ENCODE measurements at regions not wholly inside any gene's neighbourhood (a gene's known extent, or its start where the extent isn't known, plus 50 kb on each side); places are given as distances from the start of the nearest gene placed in this dataset.

DNA sequence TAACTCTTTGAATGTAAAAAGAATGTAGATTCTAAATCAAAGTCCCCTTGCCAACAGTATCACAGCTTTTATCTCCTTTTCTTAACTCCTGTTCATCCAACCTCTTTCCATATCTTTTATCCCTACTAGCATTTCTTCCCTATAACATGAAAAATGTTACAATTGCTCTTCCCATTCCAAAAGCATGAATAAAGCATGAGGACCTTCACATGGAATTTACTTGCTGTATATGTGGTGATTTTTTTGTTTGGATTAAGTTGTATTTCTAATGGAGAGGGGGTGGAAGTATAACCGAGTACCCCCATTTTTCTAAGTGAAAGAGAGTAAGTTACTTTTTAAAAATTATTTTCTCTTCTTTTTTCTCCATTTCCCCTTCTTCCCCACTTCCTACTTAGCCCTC, 94.9 kb upstream of the RBBP8 start:
- no peak for DNase-seq (ENCODE audit: insufficient read length, low spot score)
- FAIRE-seq = peak; percentile 55

- DNase-seq (ENCODE audit: insufficient read length, low spot score) = no peak
- peak; percentile 90 for FAIRE-seq
Measured at GRCh38 chr18:22838639-22839277, 94.4 kb upstream of the RBBP8 start.

- DNase-seq (ENCODE audit: insufficient read length, low spot score) (no peak), FAIRE-seq (no peak)
Measured at GRCh38 chr18:22839340-22839821, 93.7 kb upstream of the RBBP8 start.

DNA sequence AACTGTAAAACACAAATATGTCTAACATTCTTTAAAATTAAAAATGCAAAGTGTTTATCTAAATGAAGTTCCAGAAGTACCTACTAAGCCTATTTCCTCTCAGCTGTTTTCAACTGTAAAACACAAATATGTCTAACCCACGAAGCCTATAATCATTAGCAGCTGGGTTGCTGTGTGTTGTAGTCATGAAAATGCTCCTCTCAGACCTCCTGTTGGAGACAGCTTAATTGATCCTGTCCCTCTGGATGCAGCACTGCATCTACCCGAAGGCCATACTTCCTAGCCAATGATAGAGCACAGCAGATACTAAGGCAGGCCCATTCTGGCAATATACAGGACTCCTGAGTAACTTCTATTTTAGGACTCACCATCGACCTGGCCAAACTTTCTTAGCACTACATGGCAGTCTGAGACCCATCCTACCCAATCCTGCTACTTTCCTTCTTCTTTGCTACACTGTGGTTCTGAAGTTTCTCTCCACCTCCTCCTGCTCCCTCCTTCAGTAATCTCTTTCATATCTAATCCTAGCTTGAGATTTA, 92.5 kb upstream of the RBBP8 start:
- no peak for DNase-seq (ENCODE audit: insufficient read length, low spot score)
- peak; percentile 4 for FAIRE-seq

DNA sequence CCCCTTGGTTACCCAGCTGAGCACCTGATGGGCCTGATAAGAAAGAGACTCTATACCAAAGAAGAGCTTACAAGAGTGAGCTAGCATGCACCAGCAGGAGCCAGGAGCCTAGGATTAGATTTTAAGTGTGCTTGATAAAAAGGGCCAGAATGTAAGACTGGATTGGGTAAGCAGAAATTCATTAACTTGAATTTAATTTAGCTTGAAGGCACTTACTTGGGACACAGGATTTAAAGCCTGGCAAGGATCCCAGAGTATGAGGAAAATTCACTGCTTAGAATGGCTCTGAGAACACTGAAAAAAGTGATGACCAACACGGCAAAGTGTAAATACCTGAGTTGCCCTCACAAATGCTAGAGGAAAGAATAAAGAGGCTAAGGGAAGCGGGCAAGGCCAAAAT, 91.3 kb upstream of the RBBP8 start:
- no peak for DNase-seq (ENCODE audit: insufficient read length, low spot score)
- FAIRE-seq = no peak

- no peak for DNase-seq (ENCODE audit: insufficient read length, low spot score)
- no peak for FAIRE-seq
Measured at GRCh38 chr18:22844190-22844589, 88.9 kb upstream of the RBBP8 start.

DNA sequence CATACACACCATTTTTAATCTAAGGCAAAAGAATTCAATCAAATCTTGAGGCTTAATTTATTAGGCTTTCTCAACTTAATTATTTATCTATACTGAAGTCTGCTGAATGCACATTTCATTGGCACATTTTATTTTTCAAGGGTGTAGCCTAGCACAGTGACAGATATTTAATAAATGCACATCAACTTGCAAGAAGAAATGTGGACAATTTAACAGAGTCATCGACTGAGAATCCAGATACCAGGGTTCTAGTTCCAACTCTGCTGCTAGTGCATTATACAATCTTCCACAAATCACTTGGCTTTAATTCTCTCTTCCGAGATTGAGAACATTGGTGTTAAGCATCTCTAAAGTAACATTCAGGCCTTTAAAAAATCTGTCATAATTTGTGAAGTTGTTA, 88.5 kb upstream of the RBBP8 start:
- DNase-seq (ENCODE audit: insufficient read length, low spot score) (no peak), FAIRE-seq (no peak)

GRCh38 chr18:22846088-22846683, 86.9 kb upstream of the RBBP8 start:
- FAIRE-seq (peak; percentile 81), DNase-seq (ENCODE audit: insufficient read length, low spot score) (no peak)

- FAIRE-seq (no peak), DNase-seq (ENCODE audit: insufficient read length, low spot score) (no peak)
Measured at GRCh38 chr18:22846697-22847096, 86.4 kb upstream of the RBBP8 start.

GRCh38 chr18:22847392-22847791, 85.7 kb upstream of the RBBP8 start:
- DNase-seq (ENCODE audit: insufficient read length, low spot score) (no peak), FAIRE-seq (no peak)

DNA sequence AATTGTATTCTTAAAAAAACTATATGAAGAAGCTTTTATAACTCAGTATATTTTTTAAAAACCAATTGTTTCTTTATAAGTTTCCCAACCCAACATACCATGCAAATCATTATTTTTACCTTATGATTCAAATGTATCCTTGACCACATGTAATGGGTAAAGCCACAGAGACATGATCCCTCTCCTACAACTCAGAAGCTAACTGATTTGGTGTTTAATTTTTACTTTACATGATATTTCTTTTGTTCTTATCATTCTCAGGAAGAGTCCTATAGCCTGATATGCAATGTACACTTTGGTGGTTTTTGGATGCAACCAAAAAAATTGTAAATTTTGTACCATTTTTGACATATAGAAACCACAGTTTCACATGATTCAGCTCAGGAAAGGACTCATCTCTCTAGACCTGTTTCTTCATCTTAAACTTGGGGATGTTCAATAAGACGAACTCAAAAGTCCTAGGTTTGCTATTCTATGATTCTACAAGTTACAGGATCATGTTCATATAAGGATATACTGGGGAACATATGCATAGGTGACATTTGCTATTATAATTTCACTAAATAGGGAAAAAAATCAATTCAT, 85.2 kb upstream of the RBBP8 start:
- no peak for DNase-seq (ENCODE audit: insufficient read length, low spot score)

DNA sequence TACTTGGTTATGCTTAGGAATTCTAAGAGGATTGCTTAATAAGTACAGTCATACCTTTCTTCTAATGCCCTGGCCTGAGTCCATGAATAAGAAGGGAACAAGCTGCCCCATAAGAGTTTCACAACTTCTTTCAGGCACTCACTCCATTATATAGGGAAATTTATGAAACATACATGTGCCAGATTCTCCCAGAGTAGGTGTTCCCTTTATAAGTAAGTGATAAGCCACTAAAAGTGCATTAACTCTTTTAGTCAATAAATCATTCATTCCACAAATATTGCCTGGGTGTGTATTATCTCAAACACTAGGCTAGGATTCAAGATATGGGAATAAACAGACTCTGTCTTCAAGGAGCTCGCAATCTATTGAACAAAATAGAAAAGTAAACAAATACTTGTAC, 84.5 kb upstream of the RBBP8 start:
- FAIRE-seq (no peak), DNase-seq (ENCODE audit: insufficient read length, low spot score) (no peak)

More for the DNA sequence above, 85.2 kb upstream of the RBBP8 start:
- FAIRE-seq = peak; percentile 48

DNA sequence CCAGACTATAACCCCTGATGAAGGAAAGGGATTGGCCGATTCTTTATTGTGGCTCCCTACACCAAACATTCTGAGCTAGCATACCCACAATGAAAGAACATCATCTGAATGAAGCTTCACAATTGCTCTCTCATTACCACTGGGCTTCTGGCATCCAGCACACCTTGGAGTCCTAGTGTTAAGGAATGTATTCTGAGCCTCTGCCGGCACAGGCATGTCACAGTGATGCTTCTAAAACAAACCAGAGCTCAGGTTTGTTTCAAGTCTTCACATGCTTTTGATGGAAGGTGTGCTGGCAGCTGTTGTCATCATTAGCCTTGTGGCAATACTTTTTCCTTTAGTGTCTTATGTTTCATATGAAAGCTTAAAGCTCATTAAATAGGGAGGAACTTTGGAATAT, 76.3 kb upstream of the RBBP8 start:
- FAIRE-seq = no peak
- DNase-seq (ENCODE audit: insufficient read length, low spot score) = no peak

GRCh38 chr18:22858121-22858520, 75.0 kb upstream of the RBBP8 start:
- no peak for DNase-seq (ENCODE audit: insufficient read length, low spot score)
- no peak for FAIRE-seq

DNA sequence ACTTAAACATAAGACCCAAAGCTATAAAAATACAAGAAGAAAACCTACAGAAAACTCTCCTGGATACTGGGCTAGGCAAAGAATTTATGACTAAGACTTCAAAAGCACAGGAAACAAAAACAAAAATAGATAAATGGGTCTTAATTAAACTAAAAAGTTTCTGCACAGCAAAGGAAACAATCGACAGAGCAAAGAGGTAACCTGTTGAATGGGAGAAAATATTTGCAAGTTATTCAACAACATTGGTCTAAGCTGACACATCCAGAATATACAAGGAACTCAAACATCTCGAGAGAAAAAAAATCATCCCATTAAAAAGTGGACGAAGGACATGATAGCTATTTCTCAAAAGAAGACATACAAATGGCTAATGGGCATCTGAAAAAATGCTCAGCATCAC, 72.3 kb upstream of the RBBP8 start:
- DNase-seq (ENCODE audit: insufficient read length, low spot score) = no peak
- no peak for FAIRE-seq

DNA sequence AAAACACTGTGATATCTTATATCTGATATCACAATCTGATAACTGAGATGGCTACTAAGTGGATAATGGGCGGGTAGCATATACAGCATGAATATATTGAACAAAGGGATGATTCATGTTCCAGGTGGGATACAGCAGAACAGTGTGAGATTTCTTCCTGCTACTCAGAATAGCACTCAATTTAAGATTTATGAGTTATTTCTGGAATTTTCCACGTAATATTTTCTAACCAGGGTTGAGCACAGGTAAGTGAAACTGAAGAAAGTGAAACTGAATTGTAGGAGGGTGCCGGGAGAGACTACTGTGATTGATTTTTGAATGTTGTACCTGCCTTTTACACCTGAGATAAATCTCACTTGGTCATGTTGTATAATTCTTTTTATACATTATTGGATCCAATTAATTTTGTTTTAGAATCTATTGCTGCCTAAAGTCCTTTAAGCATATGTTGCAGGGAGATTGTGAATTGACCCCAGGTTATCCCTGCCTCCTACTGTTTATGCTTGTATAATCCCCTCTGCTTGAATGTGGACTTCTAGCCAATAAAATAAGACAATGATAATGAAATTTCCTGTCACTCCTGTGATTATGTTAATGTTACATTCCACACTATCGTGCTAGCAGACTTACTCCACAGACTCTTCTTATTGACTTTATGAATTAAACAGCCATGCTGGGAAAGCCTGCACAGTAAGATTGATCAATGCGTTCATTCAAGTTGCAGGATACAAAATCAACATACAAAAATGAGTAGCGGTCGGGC, 67.6 kb upstream of the RBBP8 start:
- no peak for FAIRE-seq

DNA sequence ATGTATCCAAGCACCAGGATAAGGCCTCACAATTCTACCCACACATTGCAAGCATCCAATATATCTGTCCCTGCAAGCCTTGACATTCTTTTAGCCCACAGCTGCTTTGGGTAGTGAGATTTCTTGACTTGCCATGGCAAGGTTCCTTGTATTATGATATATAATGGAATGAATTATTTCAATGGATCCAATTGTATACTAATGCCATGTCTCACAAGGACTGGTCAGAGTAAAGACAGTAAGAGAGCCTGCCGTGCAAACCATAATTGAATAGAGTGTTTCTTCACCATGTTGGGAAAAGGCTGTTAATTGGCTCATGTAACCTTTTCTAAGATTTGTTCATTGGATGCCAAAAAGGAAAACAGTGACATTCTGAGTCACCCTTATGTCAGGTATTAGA, 64.3 kb upstream of the RBBP8 start:
- DNase-seq (ENCODE audit: insufficient read length, low spot score) = no peak
- FAIRE-seq = no peak

More for the DNA sequence above, 67.6 kb upstream of the RBBP8 start:
- DNase-seq (ENCODE audit: insufficient read length, low spot score) = no peak

DNA sequence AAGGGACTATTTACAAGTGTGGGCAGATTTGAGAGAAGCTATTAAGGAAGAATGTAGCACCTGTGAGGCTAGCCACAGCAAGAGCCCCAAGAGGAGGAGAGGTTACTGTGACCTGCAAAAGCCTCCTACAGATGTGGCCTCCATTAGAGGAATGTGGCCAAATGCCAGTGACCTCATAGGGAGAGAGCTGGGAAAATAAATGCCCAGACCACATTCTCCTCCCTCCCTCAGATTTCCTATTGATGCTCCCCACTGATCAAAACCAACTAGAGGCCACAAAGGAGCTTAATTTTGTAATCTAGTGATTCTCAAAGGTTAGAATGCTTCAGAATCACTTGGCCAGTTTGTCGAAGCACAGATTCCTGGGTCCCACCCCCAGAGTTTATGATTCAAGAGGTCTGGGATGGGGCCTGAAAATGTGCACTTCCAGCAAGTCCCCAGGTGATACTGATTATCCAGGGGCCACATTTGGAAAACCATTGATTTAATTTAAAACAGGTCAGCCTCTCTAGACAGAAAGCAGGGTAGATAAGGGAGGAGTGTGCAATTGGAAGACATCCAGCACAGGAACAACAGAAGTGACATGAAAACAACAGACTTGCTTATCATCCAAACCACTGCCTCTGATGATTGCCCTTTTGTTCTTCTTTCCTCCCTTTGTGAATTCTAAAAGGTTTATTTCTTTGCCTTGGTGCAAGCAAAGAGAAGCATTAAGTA, 61.2 kb upstream of the RBBP8 start:
- no peak for FAIRE-seq
- DNase-seq (ENCODE audit: insufficient read length, low spot score) = no peak

DNA sequence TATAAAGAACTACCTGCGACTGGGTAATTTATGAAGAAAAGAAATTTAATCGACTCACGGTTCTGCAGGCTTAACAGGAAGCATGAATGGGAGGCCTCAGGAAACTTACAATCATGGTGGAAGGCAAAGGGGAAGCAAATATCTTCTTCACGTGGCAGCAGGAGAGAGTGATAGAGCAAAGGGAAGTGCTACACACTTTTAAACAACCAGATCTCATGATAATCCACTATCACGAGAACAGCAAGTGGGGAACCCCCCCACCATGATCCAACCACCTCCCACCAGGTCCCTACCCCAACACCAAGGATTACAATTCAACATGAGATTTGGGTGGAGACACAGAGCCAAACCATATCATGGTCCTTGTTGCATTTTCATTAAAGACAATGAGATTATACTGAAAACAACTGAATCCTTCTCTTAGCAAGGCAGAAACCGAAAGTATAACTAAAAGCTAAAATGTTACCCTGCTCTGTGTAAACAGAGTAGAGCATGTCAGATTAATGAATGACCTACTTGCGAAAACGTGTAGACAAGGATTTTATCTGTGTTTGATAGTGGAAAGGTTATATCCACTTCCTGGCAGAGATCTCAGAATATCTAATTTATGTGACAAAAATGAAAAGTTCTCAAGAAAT, 60.1 kb upstream of the RBBP8 start:
- DNase-seq (ENCODE audit: insufficient read length, low spot score) (peak; percentile 5), FAIRE-seq (peak; percentile 78)

DNA sequence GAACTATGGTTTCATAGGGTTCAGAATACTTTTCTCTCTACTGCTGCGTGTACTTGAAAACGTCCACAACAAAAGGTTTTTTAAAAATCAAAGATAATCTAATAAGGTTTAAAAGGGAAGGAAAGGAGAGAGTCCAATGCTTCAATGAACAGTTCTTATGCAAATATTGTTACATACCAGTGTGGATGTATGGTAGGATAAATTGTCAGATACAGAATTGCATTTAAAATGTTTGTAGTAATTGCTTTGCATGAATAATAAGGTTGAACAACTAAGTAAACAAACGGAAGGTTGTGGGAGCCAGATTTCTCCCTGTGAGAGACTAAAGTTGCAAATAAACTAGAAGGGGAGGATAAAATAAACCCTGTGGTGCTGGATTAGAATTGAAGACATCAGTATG, 53.8 kb upstream of the RBBP8 start:
- no peak for FAIRE-seq
- no peak for DNase-seq (ENCODE audit: insufficient read length, low spot score)
